HepG2 (cell line): ENCODE measurements at regions not wholly inside any gene's neighbourhood (a gene's known extent, or its start where the extent isn't known, plus 50 kb on each side); places are given as distances from the start of the nearest gene placed in this dataset.

Source experiments
- ATAC-seq: fragments of 200-7000 bp; cut with Tn5 transposase; 3 replicates; pipeline ENCODE4 v1.9.1; 2020; ENCODE audit warnings: mild to moderate bottlenecking, moderate library complexity
- BruUV-seq: library from RNA; stranded (reverse); fragments of 400-500 nt; replicated peaks from 2 replicates; lab custom pipeline; 2021; lab: Mats Ljungman, UMichigan
- CTCF ChIA-PET: fragments of 300-600 bp; formaldehyde crosslinking; extraction: SDS; loops from one replicate; lab custom pipeline; 2021; ENCODE audit warnings: low total read pairs, inconsistent platforms, low intra/inter-chr PET ratio; lab: Yijun Ruan, JAX
- POLR2A ChIA-PET: fragments of 350-600 bp; sonication (Branson Sonifier 250); formaldehyde crosslinking; loops from one replicate; lab custom pipeline; 2020; ENCODE audit warnings: antibody characterized with exemption, inconsistent platforms; lab: Yijun Ruan, JAX
- DNase-seq: peaks from one replicate; pipeline ENCODE4 v3.0.0-alpha.2; 2015; ENCODE audit warnings: low spot score
- FAIRE-seq: peaks from 3 replicates; lab custom pipeline; 2011; peaks lifted over from hg19 to GRCh38; lab: Jason Lieb, UNC
- H2AFZ ChIP-seq: one replicate; pipeline ENCODE4 v1.6.1; 2011; ENCODE audit warnings: low read length, inconsistent platforms
- H3K27ac ChIP-seq: fragments of 300-600 bp; 3 replicates; pipeline ENCODE4 v1.8.0; 2011; ENCODE audit warnings: mixed run types, mild to moderate bottlenecking, mixed read lengths, low read length, inconsistent platforms; ENCODE audit not compliant: insufficient read depth; ENCODE audit errors: extremely low read length
- H3K27me3 ChIP-seq, 2 experiments: fragments of 200-600 bp in 1 of 2; 2 replicates in 1 of 2; 3 replicates in 1 of 2; pipeline versions ENCODE4 v1.6.0 to v1.8.0; 2011; ENCODE audit warnings: low read length in 2 of 2, mild to moderate bottlenecking in 2 of 2, moderate library complexity in 2 of 2, inconsistent platforms in 1 of 2; ENCODE audit not compliant: insufficient read depth in 2 of 2, control insufficient read depth in 1 of 2
- H3K36me3 ChIP-seq, 2 experiments: fragments of 200-600 bp in 1 of 2; replicated peaks in 1 of 2; 2 replicates in 1 of 2; 3 replicates in 1 of 2; pipeline versions ENCODE4 v1.5.1 to v1.8.0; 2011; ENCODE audit warnings: low read length in 2 of 2, inconsistent platforms in 1 of 2; ENCODE audit not compliant: insufficient read depth in 2 of 2, control insufficient read depth in 1 of 2
- H3K4me1 ChIP-seq: 2 replicates; pipeline ENCODE4 v1.5.1; 2012; ENCODE audit warnings: low read length, inconsistent platforms; ENCODE audit not compliant: insufficient read depth
- H3K4me2 ChIP-seq: 2 replicates; pipeline ENCODE4 v1.6.0; 2011; ENCODE audit warnings: low read depth, low read length, inconsistent platforms
- H3K4me3 ChIP-seq, 3 experiments: fragments of 200-600 bp in 1 of 3; sonication (generic), shearing (Covaris generic) in 1 of 3; replicated peaks in 1 of 3; 2 replicates each; pipeline ENCODE4 v1.5.1; 2011 to 2016; ENCODE audit warnings: low read length in 3 of 3, inconsistent platforms in 2 of 3, low read depth in 2 of 3, mild to moderate bottlenecking in 2 of 3, control low read depth in 1 of 3, mixed read lengths in 1 of 3; ENCODE audit not compliant: insufficient read depth in 1 of 3
- H3K79me2 ChIP-seq: one replicate; pipeline ENCODE4 v1.6.1; 2011; ENCODE audit warnings: low read length, inconsistent platforms; ENCODE audit not compliant: insufficient read depth
- H3K9ac ChIP-seq: 2 replicates; pipeline ENCODE4 v1.6.0; 2011; ENCODE audit warnings: mild to moderate bottlenecking, low read depth, low read length, inconsistent platforms; ENCODE audit not compliant: insufficient read depth
- H3K9me3 ChIP-seq: 2 replicates; pipeline ENCODE4 v1.5.1; 2012; ENCODE audit warnings: mild to moderate bottlenecking, low read length
- H4K20me1 ChIP-seq: 2 replicates; pipeline ENCODE4 v1.6.0; 2011; ENCODE audit warnings: inconsistent platforms, mild to moderate bottlenecking, low read length, moderate library complexity; ENCODE audit not compliant: insufficient read depth
- ZKSCAN1 ChIP-seq: fragments of 150-350 bp; IDR thresholded peaks from 2 replicates; pipeline ENCODE4 v1.6.1; 2014; ENCODE audit warnings: low read length
- ZNF33A ChIP-seq: sonication (generic); formaldehyde crosslinking; IDR thresholded peaks from 2 replicates; pipeline ENCODE4 v1.5.1; 2020; ENCODE audit warnings: missing genetic modification reagents, mild to moderate bottlenecking, moderate library complexity, borderline replicate concordance
- WGBS: methylation state at CpG from one replicate; pipeline ENCODE4 v1.1.6; 2017; ENCODE audit warnings: low lambda C conversion rate; 5-methylcytosine and 5-hydroxymethylcytosine counted together
- in situ Hi-C: cut with HindIII; loops from 2 replicates; pipeline ENCODE4 v1.10.0; 2017; ENCODE audit warnings: low pct_unique_long_range_greater_than_20kb; ENCODE audit not compliant: extremely low pct_ligation_motif_present
- intact Hi-C: fragments of 100-400 bp; cut with micrococcal nuclease; formaldehyde crosslinking; loops from one replicate; pipeline ENCODE4 v1.10.0; 2022; ENCODE audit not compliant: unreplicated experiment

GRCh38 chr20:37577981-37578380, 50.3 kb upstream of the BLCAP start:
- no peak for DNase-seq
- Histone ChIP-seq H3K27ac (no peak overlapping the region), H3K79me2 (no peaks in the 10 kb centered on the region), H3K27me3 (peaks cover 0 to 17% of the 10 kb centered on the region in 2 experiments; a peak in 3 of 5 replicates), H3K9me3 (no peaks in the 10 kb centered on the region), H3K4me2 (no peak overlapping the region)
- no TSS peak for BruUV-seq
- FAIRE-seq: no peak
- TF ChIP-seq ZKSCAN1: peak; percentile 87; the same call in 1 of the 2 replicates
- TF ChIP-seq ZNF33A: no peak
- TF ChIP-seq, all 625 proteins: peak for 1
- H4K20me1 ChIP-seq: no peaks in the 10 kb centered on the region
- CTCF ChIA-PET: no interaction called here
- WGBS: 47% methylated on average over 6 of the region's 6 CpGs
- H3K4me3 ChIP-seq: no peak overlapping the region
- intact Hi-C loops (no loop called here), in situ Hi-C loops (no loop called here)
- POLR2A ChIA-PET: no interaction called here
- no peak overlapping the region for H2AFZ ChIP-seq
- H3K9ac ChIP-seq: no peak overlapping the region
- no peak for ATAC-seq
- no peaks in the 10 kb centered on the region for H3K4me1 ChIP-seq
- no peaks in the 10 kb centered on the region for H3K36me3 ChIP-seq
